Karpas-422 (cell line): ENCODE measurements at regions not wholly inside any gene's neighbourhood (a gene's known extent, or its start where the extent isn't known, plus 50 kb on each side); places are given as distances from the start of the nearest gene placed in this dataset.
A peak's percentile ranks its signal among the peaks of the same experiment; 100 is the strongest.

Source experiments
- DNase-seq: peaks from one replicate; pipeline ENCODE4 v3.0.0-alpha.2; 2015
- H2AFZ ChIP-seq: fragments of 200-600 bp; sonication (generic); 2 replicates; pipeline ENCODE4 v1.6.1; 2014; ENCODE audit warnings: antibody characterized with exemption, low read length, mixed read lengths
- H3K27ac ChIP-seq: fragments of 200-600 bp; sonication (generic); 2 replicates; pipeline ENCODE4 v1.5.1; 2014; ENCODE audit warnings: mild to moderate bottlenecking, low read length, moderate library complexity
- H3K27me3 ChIP-seq: fragments of 200-600 bp; sonication (generic); 2 replicates; pipeline ENCODE4 v1.6.1; 2014; ENCODE audit warnings: low read length, mixed read lengths
- H3K36me3 ChIP-seq: fragments of 200-600 bp; sonication (generic); 2 replicates; pipeline ENCODE4 v1.6.1; 2014; ENCODE audit warnings: low read length, mixed read lengths; ENCODE audit not compliant: insufficient read depth
- H3K4me1 ChIP-seq: fragments of 200-600 bp; sonication (generic); 2 replicates; pipeline ENCODE4 v1.6.1; 2014; ENCODE audit warnings: mild to moderate bottlenecking, low read length, mixed read lengths
- H3K4me2 ChIP-seq: fragments of 200-600 bp; sonication (generic); 2 replicates; pipeline ENCODE4 v1.6.1; 2014; ENCODE audit warnings: low read length, low read depth, mild to moderate bottlenecking; ENCODE audit not compliant: poor library complexity, severe bottlenecking
- H3K4me3 ChIP-seq: fragments of 200-600 bp; sonication (generic); 2 replicates; pipeline ENCODE4 v1.5.1; 2014; ENCODE audit warnings: mild to moderate bottlenecking, antibody characterized with exemption, low read length, mixed read lengths
- H3K79me2 ChIP-seq: fragments of 200-600 bp; sonication (generic); 2 replicates; pipeline ENCODE4 v1.6.1; 2014; ENCODE audit warnings: mild to moderate bottlenecking, low read length, mixed read lengths
- H3K9ac ChIP-seq: fragments of 200-600 bp; sonication (generic); 2 replicates; pipeline ENCODE4 v1.6.0; 2014; ENCODE audit warnings: low read length
- H3K9me2 ChIP-seq: fragments of 200-600 bp; sonication (generic), shearing (Covaris generic); replicated peaks from 2 replicates; pipeline ENCODE4 v1.6.0; 2014; ENCODE audit warnings: mild to moderate bottlenecking, low read length, moderate library complexity; ENCODE audit not compliant: insufficient read depth
- H3K9me3 ChIP-seq: fragments of 300-700, 200-600 bp; sonication (generic); 2 replicates; pipeline ENCODE4 v1.6.1; 2014; ENCODE audit warnings: low read length, mixed read lengths
- H4K20me1 ChIP-seq: fragments of 200-600 bp; sonication (generic); 2 replicates; pipeline ENCODE4 v1.6.1; 2014; ENCODE audit warnings: mild to moderate bottlenecking, antibody characterized with exemption, low read length, low read depth; ENCODE audit not compliant: insufficient read depth

DNA sequence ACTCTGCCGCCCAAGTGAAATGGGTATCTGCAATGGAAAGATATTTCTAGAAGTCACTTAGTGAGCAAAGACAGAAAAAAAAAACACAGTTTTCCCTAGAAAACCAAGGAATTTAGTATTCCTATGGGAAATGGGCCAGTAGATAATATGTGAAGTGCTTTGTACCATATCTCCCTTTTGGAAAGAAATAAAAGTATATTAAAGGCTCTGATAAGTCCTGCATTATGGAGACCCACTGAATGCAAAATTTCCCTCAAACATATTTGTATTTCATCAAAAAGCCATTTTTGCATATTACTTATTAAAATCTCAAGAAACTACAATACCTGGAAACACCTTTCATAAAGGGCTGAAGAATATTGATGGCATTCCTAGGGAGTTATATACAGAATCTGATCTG lies 51.6 kb upstream of the DYNLRB2 start:
- Histone ChIP-seq H3K27me3 (no peaks in the 10 kb centered on the region), H3K9me2 (no peaks in the 10 kb centered on the region; the same call in 1 of the 2 replicates), H3K9ac (no peak overlapping the region), H3K4me2 (no peak overlapping the region), H2AFZ (no peak overlapping the region), H3K36me3 (no peaks in the 10 kb centered on the region), H3K4me3 (no peak overlapping the region), H3K4me1 (no peaks in the 10 kb centered on the region), H3K27ac (no peak overlapping the region), H4K20me1 (no peaks in the 10 kb centered on the region), H3K9me3 (no peaks in the 10 kb centered on the region), H3K79me2 (no peaks in the 10 kb centered on the region)
- DNase-seq: no peak

GRCh38 chr16:80488167-80488566 lies 52.6 kb upstream of the DYNLRB2 start:
- H3K27ac ChIP-seq: no peak overlapping the region
- no peak for DNase-seq
- no peak overlapping the region for H3K9ac ChIP-seq
- no peaks in the 10 kb centered on the region for H3K27me3 ChIP-seq
- H3K79me2 ChIP-seq: no peaks in the 10 kb centered on the region
- no peaks in the 10 kb centered on the region; the same call in 1 of the 2 replicates for H3K9me2 ChIP-seq
- H3K4me3 ChIP-seq: no peak overlapping the region
- no peaks in the 10 kb centered on the region for H3K36me3 ChIP-seq
- H2AFZ ChIP-seq: no peak overlapping the region
- no peak overlapping the region for H3K4me2 ChIP-seq
- no peaks in the 10 kb centered on the region for H3K9me3 ChIP-seq
- H4K20me1 ChIP-seq: no peaks in the 10 kb centered on the region
- no peaks in the 10 kb centered on the region for H3K4me1 ChIP-seq

DNA sequence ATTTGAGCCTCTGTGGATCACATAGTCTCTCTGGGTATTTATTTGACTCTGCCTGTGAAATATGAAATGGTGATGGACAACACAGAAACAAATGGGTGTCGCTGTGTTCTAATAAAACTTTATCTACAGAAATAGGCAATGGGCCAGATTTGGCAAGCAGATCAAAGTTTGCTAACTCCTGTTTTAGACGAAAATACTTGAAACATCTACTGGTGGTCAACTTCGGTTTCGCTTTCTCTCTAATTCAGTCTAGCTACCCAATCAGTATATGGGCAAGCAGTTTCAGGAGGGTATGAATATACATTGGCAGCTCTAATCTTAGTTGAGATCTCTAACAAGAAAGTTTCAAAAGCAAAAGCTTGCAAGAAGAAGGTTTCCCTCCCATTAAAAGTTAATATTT lies 60.1 kb upstream of the DYNLRB2 start:
- Histone ChIP-seq H3K9me3 (no peaks in the 10 kb centered on the region), H3K9me2 (no peaks in the 10 kb centered on the region), H3K9ac (no peak overlapping the region), H3K27ac (no peak overlapping the region), H3K4me3 (no peak overlapping the region), H2AFZ (no peak overlapping the region), H4K20me1 (no peaks in the 10 kb centered on the region), H3K27me3 (no peaks in the 10 kb centered on the region), H3K4me2 (no peak overlapping the region), H3K79me2 (no peaks in the 10 kb centered on the region), H3K36me3 (no peaks in the 10 kb centered on the region), H3K4me1 (no peaks in the 10 kb centered on the region)
- no peak for DNase-seq

DNA sequence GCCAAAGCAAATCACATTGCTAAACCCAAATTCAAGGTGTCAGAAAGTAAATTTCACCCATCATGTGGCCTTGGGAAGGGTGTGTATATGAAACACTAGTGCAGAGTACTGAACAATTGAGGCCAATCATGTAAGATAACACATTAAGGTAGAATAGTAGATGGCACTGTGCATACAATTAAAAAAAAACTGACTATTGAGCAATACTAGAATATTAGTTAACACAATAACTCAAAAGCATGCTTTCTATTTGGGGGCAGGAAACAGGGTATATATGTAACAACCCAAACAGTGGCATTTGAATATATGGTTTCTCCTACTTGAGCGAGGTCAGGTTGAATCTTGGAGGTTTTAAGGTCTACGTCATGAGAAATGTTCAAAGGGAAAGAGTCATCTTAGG lies 63.0 kb upstream of the DYNLRB2 start:
- Histone ChIP-seq H3K27me3 (no peaks in the 10 kb centered on the region), H3K36me3 (no peaks in the 10 kb centered on the region), H3K9ac (no peak overlapping the region), H3K79me2 (no peaks in the 10 kb centered on the region), H3K4me3 (no peak overlapping the region), H3K4me1 (no peaks in the 10 kb centered on the region), H3K9me2 (no peaks in the 10 kb centered on the region), H4K20me1 (no peaks in the 10 kb centered on the region), H3K4me2 (no peak overlapping the region), H2AFZ (no peak overlapping the region), H3K27ac (no peak overlapping the region), H3K9me3 (no peaks in the 10 kb centered on the region)
- DNase-seq: no peak

DNA sequence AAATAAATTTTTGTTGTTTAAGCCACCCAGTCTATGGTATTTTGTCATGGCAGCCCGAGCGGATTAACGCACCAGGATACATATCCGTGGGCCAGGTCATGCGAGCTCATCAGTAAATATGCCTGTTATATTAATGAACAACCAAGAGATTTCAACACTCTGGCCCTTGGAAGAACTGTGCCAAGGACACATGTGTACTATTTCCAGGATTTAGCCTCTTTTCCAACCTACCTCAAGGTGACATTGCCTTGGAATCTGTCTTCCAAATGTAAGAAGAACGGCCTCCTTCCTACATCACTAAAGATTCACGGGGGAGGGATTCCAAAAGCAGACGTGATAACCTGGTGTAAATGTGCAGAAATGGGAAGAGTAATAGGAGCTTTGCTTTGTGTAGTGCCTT lies 72.8 kb upstream of the DYNLRB2 start:
- no peaks in the 10 kb centered on the region for H3K27me3 ChIP-seq
- H3K9me3 ChIP-seq: no peaks in the 10 kb centered on the region
- no peak overlapping the region for H3K27ac ChIP-seq
- peaks cover 19% of the 10 kb centered on the region for H3K4me1 ChIP-seq
- no peak for DNase-seq
- H3K9ac ChIP-seq: no peak overlapping the region
- H3K9me2 ChIP-seq: no peaks in the 10 kb centered on the region
- no peaks in the 10 kb centered on the region for H4K20me1 ChIP-seq
- H2AFZ ChIP-seq: no peak overlapping the region
- no peaks in the 10 kb centered on the region for H3K79me2 ChIP-seq
- H3K36me3 ChIP-seq: no peaks in the 10 kb centered on the region
- H3K4me3 ChIP-seq: no peak overlapping the region
- H3K4me2 ChIP-seq: no peak overlapping the region

GRCh38 chr16:80466024-80466987 lies 74.5 kb upstream of the DYNLRB2 start:
- H3K9ac ChIP-seq: no peak overlapping the region
- no peaks in the 10 kb centered on the region for H3K27me3 ChIP-seq
- DNase-seq: peak; percentile 92
- no peaks in the 10 kb centered on the region for H3K79me2 ChIP-seq
- H2AFZ ChIP-seq: no peak overlapping the region
- no peaks in the 10 kb centered on the region for H3K9me2 ChIP-seq
- H4K20me1 ChIP-seq: no peaks in the 10 kb centered on the region
- H3K36me3 ChIP-seq: no peaks in the 10 kb centered on the region
- H3K27ac ChIP-seq: no peak overlapping the region
- H3K9me3 ChIP-seq: no peaks in the 10 kb centered on the region
- H3K4me1 ChIP-seq: peaks cover 19% of the 10 kb centered on the region
- no peak overlapping the region; the same call in 1 of the 2 replicates for H3K4me3 ChIP-seq
- H3K4me2 ChIP-seq: peak overlapping the region; percentile 53

DNA sequence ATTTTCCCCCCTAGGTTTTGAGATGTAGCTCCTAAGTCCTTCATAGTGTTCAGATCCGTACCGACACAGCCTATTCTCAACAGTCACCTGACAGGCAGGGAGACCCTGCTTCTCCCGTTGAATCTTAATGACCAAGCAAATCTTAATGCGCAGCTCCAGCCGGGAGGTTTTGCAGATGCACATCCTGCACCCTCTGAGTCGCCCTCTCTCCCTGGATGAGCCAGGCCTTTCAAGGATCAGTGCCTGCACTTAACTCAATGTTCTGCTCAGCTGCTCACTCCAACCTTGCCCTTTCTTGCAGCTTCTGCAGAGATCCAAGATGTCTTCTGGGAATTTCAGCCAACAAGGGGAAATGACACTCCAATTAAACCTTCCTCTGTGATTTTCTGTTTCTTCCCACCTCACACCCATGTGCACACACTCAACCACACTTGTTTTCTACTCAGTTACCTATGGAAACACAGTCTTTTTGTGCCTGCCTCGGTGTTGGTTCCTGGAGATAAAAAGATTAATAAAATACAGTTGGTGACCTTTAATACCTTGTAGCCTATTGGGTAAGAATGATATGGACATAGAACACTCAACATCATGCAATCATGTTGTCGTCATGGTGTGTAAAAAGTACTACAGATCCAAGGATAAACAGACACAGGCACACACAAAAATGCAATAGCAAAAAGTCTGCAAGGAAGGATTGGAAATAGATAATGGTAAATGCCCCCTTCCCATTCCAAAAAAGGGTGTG lies 76.9 kb upstream of the DYNLRB2 start:
- no peak overlapping the region for H3K4me2 ChIP-seq
- no peaks in the 10 kb centered on the region for H3K36me3 ChIP-seq
- peaks cover 19% of the 10 kb centered on the region for H3K4me1 ChIP-seq
- H3K27ac ChIP-seq: no peak overlapping the region
- H3K27me3 ChIP-seq: no peaks in the 10 kb centered on the region
- H3K4me3 ChIP-seq: no peak overlapping the region
- no peak for DNase-seq
- H4K20me1 ChIP-seq: no peaks in the 10 kb centered on the region
- no peak overlapping the region for H2AFZ ChIP-seq
- H3K9me3 ChIP-seq: no peaks in the 10 kb centered on the region
- no peak overlapping the region for H3K9ac ChIP-seq
- H3K9me2 ChIP-seq: no peaks in the 10 kb centered on the region
- H3K79me2 ChIP-seq: no peaks in the 10 kb centered on the region

DNA sequence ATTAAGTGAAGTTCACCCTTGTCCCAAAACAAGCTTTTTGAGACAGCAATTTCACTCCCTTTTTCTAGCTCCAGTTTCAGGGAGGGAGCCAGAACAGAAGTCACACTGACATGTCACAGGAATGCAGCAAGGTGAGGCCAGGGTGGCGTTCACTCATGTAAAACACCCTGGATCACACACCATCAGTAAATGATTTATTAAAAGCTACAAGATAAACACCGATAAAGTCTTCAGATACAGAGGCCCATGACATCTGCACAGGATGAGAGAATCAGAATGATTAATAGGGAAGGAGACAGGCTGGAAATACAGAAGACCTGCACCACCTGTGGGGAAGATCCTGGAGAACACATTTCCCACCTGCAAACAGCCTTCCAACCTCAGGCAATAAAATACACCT lies 77.5 kb upstream of the DYNLRB2 start:
- H3K36me3 ChIP-seq: no peaks in the 10 kb centered on the region
- H4K20me1 ChIP-seq: no peaks in the 10 kb centered on the region
- no peak for DNase-seq
- no peak overlapping the region for H3K27ac ChIP-seq
- no peak overlapping the region for H2AFZ ChIP-seq
- no peaks in the 10 kb centered on the region for H3K9me3 ChIP-seq
- H3K9ac ChIP-seq: no peak overlapping the region
- no peaks in the 10 kb centered on the region for H3K27me3 ChIP-seq
- H3K4me1 ChIP-seq: peaks cover 19% of the 10 kb centered on the region
- no peaks in the 10 kb centered on the region for H3K9me2 ChIP-seq
- H3K4me3 ChIP-seq: no peak overlapping the region
- H3K79me2 ChIP-seq: no peaks in the 10 kb centered on the region
- H3K4me2 ChIP-seq: no peak overlapping the region
